NCI-H1105 (cell line): ENCODE measurements at regions not wholly inside any gene's neighbourhood (a gene's known extent, or its start where the extent isn't known, plus 50 kb on each side); places are given as distances from the start of the nearest gene placed in this dataset.

Experiments
- DNase-seq: peaks from one replicate; lab custom pipeline; 2025; lab: John Stamatoyannopoulos, UW

GRCh38 chr6:153634416-153634815 is 404.6 kb upstream of the OPRM1 start:
- DNase-seq: no peak

GRCh38 chr6:153625089-153625488 is 414.0 kb upstream of the OPRM1 start:
- DNase-seq: no peak

- no peak for DNase-seq
Measured at GRCh38 chr6:153624528-153624927, 414.5 kb upstream of the OPRM1 start.

GRCh38 chr6:153623496-153623895 is 415.5 kb upstream of the OPRM1 start:
- no peak for DNase-seq

- DNase-seq: no peak
Measured at GRCh38 chr6:153621491-153621890, 417.5 kb upstream of the OPRM1 start.

GRCh38 chr6:153621070-153621469 is 418.0 kb upstream of the OPRM1 start:
- DNase-seq: no peak

GRCh38 chr6:153618371-153619322 is 420.4 kb upstream of the OPRM1 start:
- no peak for DNase-seq

- no peak for DNase-seq
Measured at GRCh38 chr6:153616506-153616905, 422.5 kb upstream of the OPRM1 start.

- DNase-seq: no peak
Measured at GRCh38 chr6:153613719-153614455, 425.2 kb upstream of the OPRM1 start.

- DNase-seq: no peak
Measured at GRCh38 chr6:153602401-153602800, 436.6 kb upstream of the OPRM1 start.

GRCh38 chr6:153599901-153600300 is 439.1 kb upstream of the OPRM1 start:
- DNase-seq: no peak

- DNase-seq: no peak
Measured at GRCh38 chr6:153595903-153596302, 443.1 kb upstream of the OPRM1 start.

- DNase-seq: no peak
Measured at GRCh38 chr6:153594871-153595270, 444.2 kb upstream of the OPRM1 start.

- no peak for DNase-seq
Measured at GRCh38 chr6:153591159-153591558, 447.9 kb upstream of the OPRM1 start.

- DNase-seq: no peak
Measured at GRCh38 chr6:153590411-153590810, 448.6 kb upstream of the OPRM1 start.

- peak; percentile 18 for DNase-seq
Measured at GRCh38 chr6:153588330-153588729, 450.7 kb upstream of the OPRM1 start.

GRCh38 chr6:153583685-153584084 is 452.6 kb upstream of the RGS17 start:
- no peak for DNase-seq

GRCh38 chr6:153580776-153581175 is 449.7 kb upstream of the RGS17 start:
- DNase-seq: no peak

GRCh38 chr6:153575528-153575927 is 444.4 kb upstream of the RGS17 start:
- DNase-seq: no peak

GRCh38 chr6:153574231-153574630 is 443.1 kb upstream of the RGS17 start:
- DNase-seq: no peak

GRCh38 chr6:153572371-153572770 is 441.3 kb upstream of the RGS17 start:
- no peak for DNase-seq

GRCh38 chr6:153568628-153569027 is 437.5 kb upstream of the RGS17 start:
- DNase-seq: no peak

GRCh38 chr6:153564803-153565202 is 433.7 kb upstream of the RGS17 start:
- no peak for DNase-seq
